ENCODE measurements at regions not wholly inside any gene's neighbourhood (a gene's known extent, or its start where the extent isn't known, plus 50 kb on each side); places are given as distances from the start of the nearest gene placed in this dataset.

- Histone ChIP-seq H3K27me3 (ENCODE audit: insufficient read depth, low read length) (no peaks in the 10 kb centered on the region), H3K9me2 (ENCODE audit: insufficient read depth) (no peaks in the 10 kb centered on the region), H2AFZ (ENCODE audit: low read depth, low read length, poor library complexity, severe bottlenecking) (no peak overlapping the region), H3K9me3 (ENCODE audit: control insufficient read depth in 1 of 2, insufficient read depth in 1 of 2, low read depth in 1 of 2, low read length in 2 of 2) (no peaks in the 10 kb centered on the region), H3K4me1 (ENCODE audit: control insufficient read depth in 1 of 2, insufficient read depth in 2 of 2, low read length in 2 of 2) (no peaks in the 10 kb centered on the region; a peak in 1 of 4 replicates), H3K9ac (ENCODE audit: low read length) (no peak overlapping the region), H3K36me3 (ENCODE audit: control insufficient read depth in 1 of 2, insufficient read depth in 2 of 2, low read length in 2 of 2) (no peaks in the 10 kb centered on the region), H3K4me3 (replicated peaks in 1 of 2; ENCODE audit: low read depth in 1 of 2, low read length in 2 of 2) (no peak overlapping the region), H4K20me1 (ENCODE audit: insufficient read depth) (no peaks in the 10 kb centered on the region), H3K79me2 (ENCODE audit: insufficient read depth, low read length) (no peaks in the 10 kb centered on the region), H3K27ac (ENCODE audit: low read depth, low read length) (no peak overlapping the region), H3K4me2 (ENCODE audit: low read length) (no peak overlapping the region)
- DNase-seq (ENCODE audit: low read depth, low spot score) = no peak
- no peak for ATAC-seq
- ChIA-PET RAD21 (ENCODE audit: low non-redundant PET in 1 of 2, low total read pairs in 2 of 2, uncharacterized antibody in 2 of 2, unreplicated experiment in 2 of 2) (no interaction called here), CTCF (no interaction called here), POLR2A (no interaction called here)
- intact Hi-C loops (cut with micrococcal nuclease) = no loop called here
- BruUV-seq (replicated peaks) = no TSS peak
- TF ChIP-seq CTCF (IDR thresholded peaks at IDR 0.05 in 2 of 3, conservative IDR thresholded peaks at IDR 0.05 in 1 of 3; ENCODE audit: borderline replicate concordance in 1 of 3, insufficient read depth in 1 of 3, low read depth in 2 of 3, low read length in 2 of 3) (no peak), FOSL1 (IDR thresholded peaks at IDR 0.05; ENCODE audit: low read depth) (no peak), ELF1 (IDR thresholded peaks at IDR 0.05; ENCODE audit: borderline replicate concordance, low read depth) (no peak), YY1 (IDR thresholded peaks at IDR 0.05; ENCODE audit: extremely low read depth, insufficient replicate concordance, low read depth, low read length) (no peak), REST (IDR thresholded peaks at IDR 0.05; ENCODE audit: low read depth) (no peak), ZNF274 (IDR thresholded peaks at IDR 0.05; ENCODE audit: low read depth, low read length) (no peak), EGR1 (IDR thresholded peaks at IDR 0.05; ENCODE audit: low read depth) (no peak), EZH2phosphoT487 (IDR thresholded peaks at IDR 0.05; ENCODE audit: borderline replicate concordance) (no peak), CEBPB (IDR thresholded peaks at IDR 0.05; ENCODE audit: low read depth) (no peak), ZFX (IDR thresholded peaks at IDR 0.05) (no peak), SRF (IDR thresholded peaks at IDR 0.05; ENCODE audit: low read depth) (no peak), EZH2 (IDR thresholded peaks at IDR 0.05) (no peak)
Observed at GRCh38 chr20:11686820-11687543, 230.7 kb upstream of the BTBD3 start.
